Skeletal muscle cell (primary cell): ENCODE measurements at regions not wholly inside any gene's neighbourhood (a gene's known extent, or its start where the extent isn't known, plus 50 kb on each side); places are given as distances from the start of the nearest gene placed in this dataset.
"Not testable (repeated sequence)": the region's sequence is repeated elsewhere in the genome, so short reads cannot be mapped to it uniquely, and the experiment has no call there.

Experiments used
- DNase-seq: peaks from one replicate; pipeline ENCODE4 v3.0.0-alpha.2; 2010; ENCODE audit warnings: low read depth
- H3K4me3 ChIP-seq: 2 replicates; pipeline ENCODE4 v1.5.1; 2011; ENCODE audit warnings: low read depth, mild to moderate bottlenecking, control low read depth, low read length, moderate library complexity

GRCh38 chr6:81382852-81383251 lies 369.6 kb downstream of the TENT5A start:
- no peak overlapping the region for H3K4me3 ChIP-seq
- DNase-seq, result no peak

- no peak for DNase-seq
- no peak overlapping the region for H3K4me3 ChIP-seq
Observed at GRCh38 chr6:81381382-81381916, 371.0 kb downstream of the TENT5A start.

GRCh38 chr6:81380718-81381338 lies 371.7 kb downstream of the TENT5A start:
- DNase-seq, result no peak
- no peak overlapping the region for H3K4me3 ChIP-seq

GRCh38 chr6:81376745-81377144 lies 375.7 kb downstream of the TENT5A start:
- no peak overlapping the region for H3K4me3 ChIP-seq
- DNase-seq, result no peak

- no peak for DNase-seq
- no peak overlapping the region for H3K4me3 ChIP-seq
Observed at GRCh38 chr6:81373414-81373813, 379.1 kb downstream of the TENT5A start.

- no peak overlapping the region for H3K4me3 ChIP-seq
- DNase-seq, result no peak
Observed at GRCh38 chr6:81371930-81372329, 380.6 kb downstream of the TENT5A start.

- no peak for DNase-seq
- H3K4me3 ChIP-seq, result no peak overlapping the region
Observed at GRCh38 chr6:81366972-81367371, 385.5 kb downstream of the TENT5A start.

DNA sequence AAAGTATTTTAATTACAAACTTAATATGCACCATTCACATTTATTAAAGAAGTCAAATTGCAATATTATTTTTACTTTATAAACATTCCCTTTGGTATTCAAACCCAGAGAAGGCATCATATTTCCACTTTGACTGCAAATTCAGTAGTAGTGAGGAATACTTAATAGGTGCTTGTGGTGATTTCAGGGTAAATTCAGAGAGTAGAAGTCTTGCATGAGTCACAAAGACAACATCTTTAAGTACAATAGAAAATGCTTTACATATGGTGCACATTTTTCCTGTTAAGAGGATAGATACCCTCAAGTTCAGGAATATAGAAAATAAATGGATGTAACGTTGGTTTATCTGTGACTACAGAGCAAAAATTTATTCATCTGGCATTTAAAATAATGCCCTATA lies 390.2 kb downstream of the TENT5A start:
- peak; percentile 52 for DNase-seq

GRCh38 chr6:81353262-81353661 lies 399.2 kb downstream of the TENT5A start:
- H3K4me3 ChIP-seq, result no peak overlapping the region
- DNase-seq, result no peak

More for the DNA sequence above, 390.2 kb downstream of the TENT5A start:
- no peak overlapping the region for H3K4me3 ChIP-seq

- DNase-seq, H3K4me3 ChIP-seq: not testable (repeated sequence)
Observed at GRCh38 chr6:81344026-81344425, 408.5 kb downstream of the TENT5A start.

- no peak overlapping the region for H3K4me3 ChIP-seq
- no peak for DNase-seq
Observed at GRCh38 chr6:81340946-81341345, 411.5 kb downstream of the TENT5A start.

GRCh38 chr6:81331526-81331925 lies 421.0 kb downstream of the TENT5A start:
- H3K4me3 ChIP-seq, result no peak overlapping the region
- no peak for DNase-seq

DNA sequence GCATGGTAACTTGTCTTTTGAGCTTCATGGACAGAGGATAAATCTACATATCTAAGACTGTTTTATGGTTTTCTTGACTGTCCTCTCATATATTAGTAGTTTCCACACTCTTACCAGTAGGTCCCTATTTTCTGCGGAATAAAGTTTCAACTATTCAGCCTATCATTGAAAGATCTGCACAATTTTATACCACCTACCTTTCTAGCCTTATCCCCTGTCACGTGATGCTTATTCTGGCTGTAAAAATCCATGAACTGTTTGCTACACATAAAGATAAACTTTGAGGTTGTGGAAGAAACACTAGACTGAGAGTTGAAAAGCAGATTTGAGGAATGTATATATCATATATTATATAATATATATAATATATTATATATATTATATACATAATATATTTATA lies 423.8 kb downstream of the TENT5A start:
- no peak overlapping the region for H3K4me3 ChIP-seq
- DNase-seq, result no peak

- peak; percentile 64 for DNase-seq
- no peak overlapping the region for H3K4me3 ChIP-seq
Observed at GRCh38 chr6:81326881-81327561, 425.5 kb downstream of the TENT5A start.

DNA sequence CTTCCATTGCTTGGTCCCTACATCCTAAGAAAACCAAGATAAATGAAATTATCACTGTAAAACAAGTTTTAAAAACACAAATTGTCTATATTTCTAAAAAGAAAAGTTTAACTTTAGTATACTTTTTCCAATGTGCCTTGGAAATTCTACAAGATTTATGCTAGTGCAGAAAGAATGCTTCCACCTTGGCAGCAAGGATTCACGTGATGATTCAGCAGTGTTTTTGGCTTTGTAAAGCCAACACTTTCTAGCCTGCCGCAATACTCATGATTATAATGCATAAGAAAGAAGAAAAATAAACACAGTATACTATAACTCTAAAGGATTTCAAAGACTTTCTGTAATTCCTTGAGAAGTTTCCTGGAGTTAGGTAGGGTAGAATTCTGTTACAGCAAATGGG lies 442.7 kb downstream of the TENT5A start:
- H3K4me3 ChIP-seq, result no peak overlapping the region
- DNase-seq, result no peak

GRCh38 chr6:81308577-81309279 lies 443.8 kb downstream of the TENT5A start:
- no peak overlapping the region for H3K4me3 ChIP-seq
- DNase-seq, result no peak

- no peak for DNase-seq
Observed at GRCh38 chr6:81307651-81308214, 444.7 kb downstream of the TENT5A start.

GRCh38 chr6:81304466-81304865 lies 448.0 kb downstream of the TENT5A start:
- no peak overlapping the region for H3K4me3 ChIP-seq
- no peak for DNase-seq

More at GRCh38 chr6:81307651-81308214, 444.7 kb downstream of the TENT5A start:
- H3K4me3 ChIP-seq, result no peak overlapping the region

GRCh38 chr6:81300961-81301360 lies 451.5 kb downstream of the TENT5A start:
- DNase-seq, result no peak

DNA sequence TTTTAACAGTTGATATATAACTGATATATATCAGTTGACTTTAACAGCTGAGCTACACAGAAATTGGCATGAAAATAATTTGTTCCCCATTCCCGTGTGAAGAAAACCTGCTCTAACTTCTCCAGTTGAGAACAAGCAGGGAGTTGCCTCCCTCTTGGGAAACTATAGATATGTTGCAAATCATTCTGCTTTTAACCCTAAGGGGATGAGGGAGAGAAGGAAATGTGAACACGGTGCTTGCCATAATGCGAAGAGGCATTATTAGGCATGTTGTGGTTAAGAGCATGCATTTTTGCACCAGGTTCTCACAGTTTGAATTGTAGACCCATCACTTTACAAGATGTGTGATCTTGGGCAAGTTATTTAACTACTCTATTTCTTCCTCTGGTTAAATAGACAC lies 453.7 kb downstream of the TENT5A start:
- no peak overlapping the region for H3K4me3 ChIP-seq
- no peak for DNase-seq

More at GRCh38 chr6:81300961-81301360, 451.5 kb downstream of the TENT5A start:
- no peak overlapping the region for H3K4me3 ChIP-seq
